Aorta (tissue), 5 donors: ENCODE measurements at regions not wholly inside any gene's neighbourhood (a gene's known extent, or its start where the extent isn't known, plus 50 kb on each side); places are given as distances from the start of the nearest gene placed in this dataset.

Experiments used
- ATAC-seq: fragments of 200-7000 bp; cut with Tn5 transposase; one replicate; pipeline ENCODE4 v1.9.1; 2022; ENCODE audit warnings: moderate library complexity; ENCODE audit not compliant: low FRiP score
- DNase-seq, 2 donors: peaks; one replicate each; pipeline ENCODE4 v3.0.0-alpha.2; 2020
- H3K27ac ChIP-seq, 2 donors: one replicate each; pipeline ENCODE4 v1.5.1; 2013; ENCODE audit warnings: low read length in 2 of 2, mild to moderate bottlenecking in 2 of 2, moderate library complexity in 2 of 2, control low read depth in 1 of 2, inconsistent platforms in 1 of 2, low read depth in 1 of 2
- H3K27me3 ChIP-seq, 2 donors: one replicate each; pipeline ENCODE4 v1.6.1; 2013; ENCODE audit warnings: control low read depth in 1 of 2, low read length in 1 of 2, mild to moderate bottlenecking in 1 of 2, moderate library complexity in 1 of 2; ENCODE audit not compliant: insufficient read depth in 2 of 2, control insufficient read depth in 1 of 2
- H3K36me3 ChIP-seq, 2 donors: one replicate each; pipeline ENCODE4 v1.6.1; 2013; ENCODE audit warnings: control low read depth in 1 of 2, low read length in 1 of 2, mild to moderate bottlenecking in 1 of 2; ENCODE audit not compliant: insufficient read depth in 2 of 2, control insufficient read depth in 1 of 2
- H3K4me1 ChIP-seq, 2 donors: one replicate each; pipeline ENCODE4 v1.6.1; 2013; ENCODE audit warnings: low read length in 2 of 2, control low read depth in 1 of 2, mild to moderate bottlenecking in 1 of 2, moderate library complexity in 1 of 2; ENCODE audit not compliant: insufficient read depth in 2 of 2, control insufficient read depth in 1 of 2
- H3K4me3 ChIP-seq, 2 donors: one replicate each; pipeline ENCODE4 v1.5.1; 2013; ENCODE audit warnings: low read length in 2 of 2, control low read depth in 1 of 2, mild to moderate bottlenecking in 1 of 2
- H3K9me3 ChIP-seq: one replicate; pipeline ENCODE4 v1.6.1; 2013; ENCODE audit warnings: mild to moderate bottlenecking, low read length; ENCODE audit not compliant: control insufficient read depth
- WGBS, 2 donors: extraction: QIAGEN DNeasy Blood & Tissue Kit; methylation state at CpG; one replicate each; pipeline ENCODE4 v1.1.7; 2013; 5-methylcytosine and 5-hydroxymethylcytosine counted together
- intact Hi-C, 2 donors: fragments of 100-400 bp; cut with DNase I; formaldehyde crosslinking; loops; one replicate each; pipeline versions ENCODE4 v1.14.2 to v1.15.0; 2022
- donor health status: healthy with polysubstance abuse.
- donor health status: Bipolar disorder and iron deficiency.
- donor health status: DM: no; HTN: no; CAD: no.
- donor health status: DM: no; HTN: no; CAD: no.
- donor health status: DM: yes; HTN: yes; CAD: no.

- intact Hi-C loops, result no loop called here
- ATAC-seq, result no peak
- Histone ChIP-seq H3K4me1 (peaks cover 0 to 3% of the 10 kb centered on the region in 2 donors), H3K27me3 (no peaks in the 10 kb centered on the region), H3K36me3 (no peaks in the 10 kb centered on the region), H3K27ac (no peak overlapping the region), H3K9me3 (no peaks in the 10 kb centered on the region), H3K4me3 (no peak overlapping the region)
- WGBS, 2 donors, result 94 to 97% methylated on average over 4 of the region's 4 CpGs
- no peak for DNase-seq
Measured at GRCh38 chr4:173700650-173701049, 170.6 kb upstream of the HAND2 start.

DNA sequence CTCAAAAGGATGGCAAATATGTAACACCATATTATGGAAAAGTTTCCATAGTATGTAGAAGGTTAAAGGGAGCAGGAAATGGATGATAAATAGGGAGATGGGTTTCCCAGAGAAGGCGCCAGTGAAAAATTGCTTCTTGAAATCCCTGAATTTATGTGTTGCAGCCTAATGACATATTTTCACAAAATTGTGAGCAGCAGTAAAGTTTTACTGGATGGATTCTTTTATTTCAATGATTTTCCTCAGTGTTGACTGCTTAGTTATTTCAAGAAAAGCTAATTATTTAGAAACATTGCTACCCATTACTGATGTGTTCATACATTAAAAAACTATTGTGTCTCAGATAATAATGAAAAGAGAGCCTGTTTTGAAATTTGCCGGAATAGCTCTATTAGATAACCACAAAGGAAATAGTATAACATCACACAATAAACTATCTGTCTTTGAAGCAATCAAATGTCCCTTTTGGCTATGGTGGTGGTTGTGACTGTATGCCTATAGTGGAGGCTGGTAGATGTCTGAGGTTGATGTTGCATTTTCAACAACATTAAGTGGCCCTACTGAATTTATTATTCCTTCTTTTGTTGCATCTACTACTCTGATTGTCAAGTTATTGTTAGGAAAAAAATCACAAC lies 169.9 kb upstream of the HAND2 start:
- no peaks in the 10 kb centered on the region for H3K27me3 ChIP-seq
- H3K27ac ChIP-seq, result no peak overlapping the region
- no peaks in the 10 kb centered on the region for H3K36me3 ChIP-seq
- WGBS, 2 donors, result 94 to 99% methylated on average over 2 of the region's 2 CpGs
- DNase-seq, result no peak
- intact Hi-C loops, result no loop called here
- H3K4me1 ChIP-seq, result peaks cover 0 to 3% of the 10 kb centered on the region in 2 donors
- no peaks in the 10 kb centered on the region for H3K9me3 ChIP-seq
- H3K4me3 ChIP-seq, result no peak overlapping the region
- no peak for ATAC-seq

- peak; percentile 46 for ATAC-seq
- H3K4me1 ChIP-seq, result peaks cover 0 to 3% of the 10 kb centered on the region in 2 donors
- H3K27me3 ChIP-seq, result no peaks in the 10 kb centered on the region
- no peak for DNase-seq
- intact Hi-C loops, result no loop called here
- H3K9me3 ChIP-seq, result no peaks in the 10 kb centered on the region
- no peaks in the 10 kb centered on the region for H3K36me3 ChIP-seq
- no peak overlapping the region for H3K27ac ChIP-seq
- H3K4me3 ChIP-seq, result no peak overlapping the region
- 77 to 85% methylated on average over 10 of the region's 10 CpGs for WGBS, 2 donors
Measured at GRCh38 chr4:173698557-173699262, 168.7 kb upstream of the HAND2 start.

DNA sequence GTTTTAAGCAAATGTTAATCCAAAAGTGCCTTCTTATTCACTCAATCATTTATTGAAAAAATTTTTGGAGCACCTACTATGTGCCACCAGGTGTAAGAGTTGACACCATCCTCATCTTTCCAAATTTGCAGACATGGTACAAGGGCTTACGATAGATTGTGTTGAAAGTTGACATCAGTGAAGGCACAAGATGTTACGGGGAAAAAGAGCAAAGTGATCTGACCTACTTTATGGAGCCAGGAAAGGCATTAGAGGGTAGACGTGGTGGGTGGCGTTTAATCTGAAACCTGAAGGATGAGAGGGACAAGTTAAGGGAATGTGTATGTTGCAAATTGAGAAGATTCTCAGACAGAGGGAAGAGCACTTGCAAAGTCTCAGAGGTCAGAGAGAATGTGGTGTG lies 167.8 kb upstream of the HAND2 start:
- Histone ChIP-seq H3K4me1 (no peaks in the 10 kb centered on the region), H3K27me3 (no peaks in the 10 kb centered on the region), H3K27ac (no peak overlapping the region), H3K36me3 (no peaks in the 10 kb centered on the region), H3K4me3 (no peak overlapping the region), H3K9me3 (no peaks in the 10 kb centered on the region)
- no peak for DNase-seq
- 70 to 81% methylated on average over 4 of the region's 4 CpGs for WGBS, 2 donors
- no peak for ATAC-seq
- intact Hi-C loops, result no loop called here

GRCh38 chr4:173696551-173696950 lies 166.5 kb upstream of the HAND2 start:
- WGBS, 2 donors, result 94 to 100% methylated on average over 1 of the region's 1 CpG
- ATAC-seq (no peak), DNase-seq (no peak)
- Histone ChIP-seq H3K4me3 (no peak overlapping the region), H3K4me1 (no peaks in the 10 kb centered on the region), H3K27ac (no peak overlapping the region), H3K27me3 (no peaks in the 10 kb centered on the region), H3K36me3 (no peaks in the 10 kb centered on the region), H3K9me3 (no peaks in the 10 kb centered on the region)
- intact Hi-C loops, result no loop called here

GRCh38 chr4:173696011-173696410 lies 166.0 kb upstream of the HAND2 start:
- H3K4me1 ChIP-seq, result no peaks in the 10 kb centered on the region
- intact Hi-C loops, result no loop called here
- no peaks in the 10 kb centered on the region for H3K27me3 ChIP-seq
- H3K36me3 ChIP-seq, result no peaks in the 10 kb centered on the region
- WGBS, 2 donors, result 24 to 39% methylated on average over 5 of the region's 5 CpGs
- H3K9me3 ChIP-seq, result no peaks in the 10 kb centered on the region
- no peak overlapping the region for H3K4me3 ChIP-seq
- DNase-seq (no peak), ATAC-seq (no peak)
- no peak overlapping the region for H3K27ac ChIP-seq

DNA sequence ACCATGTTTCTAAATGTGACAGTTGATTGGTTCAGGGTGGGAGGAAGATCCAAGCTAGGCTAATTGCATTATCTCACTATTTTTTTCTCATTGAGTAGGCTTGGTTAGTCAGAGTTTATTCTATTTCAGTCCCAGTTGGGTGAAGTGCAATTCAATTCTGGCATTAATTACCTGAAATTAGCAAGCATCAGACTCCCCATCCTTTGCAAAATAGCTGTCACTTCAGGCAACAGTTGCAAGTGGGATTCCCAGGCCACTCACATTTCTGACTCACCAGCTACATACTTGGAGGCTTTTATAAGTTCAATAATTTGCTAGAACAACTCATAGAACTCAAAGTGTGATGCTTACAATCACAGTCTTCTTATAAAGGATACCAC lies 155.8 kb upstream of the HAND2 start:
- no peaks in the 10 kb centered on the region for H3K27me3 ChIP-seq
- no peaks in the 10 kb centered on the region for H3K36me3 ChIP-seq
- H3K9me3 ChIP-seq, result peaks cover 1% of the 10 kb centered on the region
- no peak overlapping the region for H3K27ac ChIP-seq
- no peak overlapping the region for H3K4me3 ChIP-seq
- ATAC-seq (no peak), DNase-seq (no peak)
- H3K4me1 ChIP-seq, result peaks cover 5 to 10% of the 10 kb centered on the region in 2 donors
- intact Hi-C loops, result no loop called here

DNA sequence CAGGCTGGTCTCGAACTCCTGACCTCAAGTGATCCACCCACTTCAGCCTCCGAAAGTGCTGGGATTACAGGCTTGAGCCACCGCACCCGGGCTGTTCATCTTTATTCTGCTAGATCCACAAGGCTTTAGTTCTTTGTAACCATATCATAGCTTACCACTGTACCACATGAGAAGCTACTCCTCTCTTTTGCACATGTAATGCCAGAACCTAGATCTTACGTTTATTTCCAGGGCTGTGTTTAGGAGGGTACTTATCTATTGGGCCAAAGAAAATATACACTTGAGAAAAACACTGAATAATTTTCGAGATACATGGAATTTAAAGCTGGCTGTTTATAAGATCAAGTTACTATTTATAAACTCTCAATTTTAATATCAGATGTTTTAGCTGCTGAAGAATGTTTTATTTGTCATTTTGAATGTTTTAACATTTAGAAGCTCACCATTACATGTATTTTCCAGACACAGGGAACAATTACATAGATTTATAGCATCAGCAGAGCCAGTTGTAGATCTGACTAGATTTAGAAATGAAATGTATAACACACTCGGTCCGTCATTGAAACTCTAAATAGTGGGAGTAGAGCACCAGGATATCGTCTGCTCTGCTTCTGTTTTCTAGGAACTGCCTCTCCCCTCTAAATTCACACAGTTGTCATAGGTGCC lies 155.3 kb upstream of the HAND2 start:
- intact Hi-C loops, result no loop called here
- ATAC-seq (no peak), DNase-seq (no peak)
- H3K27me3 ChIP-seq, result no peaks in the 10 kb centered on the region
- 35 to 40% methylated on average over 9 of the region's 9 CpGs for WGBS, 2 donors
- H3K9me3 ChIP-seq, result peaks cover 1% of the 10 kb centered on the region
- no peak overlapping the region for H3K27ac ChIP-seq
- peaks cover 5 to 10% of the 10 kb centered on the region in 2 donors for H3K4me1 ChIP-seq
- no peak overlapping the region for H3K4me3 ChIP-seq
- H3K36me3 ChIP-seq, result no peaks in the 10 kb centered on the region

DNA sequence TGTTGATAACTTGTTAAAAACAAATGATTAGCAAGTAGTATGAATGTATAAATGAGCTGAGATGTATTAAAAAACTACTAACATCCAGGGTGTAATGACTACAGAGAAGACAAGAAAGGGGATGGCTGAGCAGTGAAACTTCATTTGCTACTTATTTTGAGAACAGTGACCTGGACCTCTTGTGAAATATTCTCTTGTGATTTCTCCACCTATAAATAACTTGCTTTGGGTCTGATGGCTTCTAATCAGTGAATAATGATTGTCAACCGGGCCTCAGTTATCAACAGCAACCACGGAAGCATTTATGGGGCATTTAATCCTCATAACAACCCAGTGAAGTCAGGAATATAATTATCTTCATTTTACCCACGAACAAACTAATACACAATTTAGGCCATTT lies 154.2 kb upstream of the HAND2 start:
- Histone ChIP-seq H3K9me3 (peaks cover 1% of the 10 kb centered on the region), H3K4me3 (no peak overlapping the region), H3K36me3 (no peaks in the 10 kb centered on the region), H3K27me3 (no peaks in the 10 kb centered on the region), H3K4me1 (peaks cover 5 to 10% of the 10 kb centered on the region in 2 donors), H3K27ac (no peak overlapping the region)
- ATAC-seq, result no peak
- no peak for DNase-seq
- WGBS, 2 donors, result 49 to 59% methylated on average over 3 of the region's 3 CpGs
- intact Hi-C loops, result no loop called here
